Thoracic aorta (tissue), 2 donors: ENCODE measurements at regions not wholly inside any gene's neighbourhood (a gene's known extent, or its start where the extent isn't known, plus 50 kb on each side); places are given as distances from the start of the nearest gene placed in this dataset.

Experiments used
- ATAC-seq: fragments of 150-250 bp; one replicate; pipeline ENCODE4 v1.8.0; 2017; ENCODE audit warnings: low read depth; ENCODE audit not compliant: insufficient number of reproducible peaks, low FRiP score
- DNase-seq: peaks from one replicate; pipeline ENCODE4 v3.0.0-alpha.2; 2020; ENCODE audit warnings: low spot score
- H3K27ac ChIP-seq, 2 donors: fragments of 200-600 bp; sonication (generic); 1 replicate in 1 of 2; 2 replicates in 1 of 2; pipeline ENCODE4 v1.5.1; 2016; ENCODE audit warnings: mild to moderate bottlenecking in 2 of 2, moderate library complexity in 2 of 2
- H3K27me3 ChIP-seq: fragments of 200-600 bp; sonication (generic); replicated peaks from 2 replicates; pipeline ENCODE4 v1.6.0; 2016; ENCODE audit warnings: mild to moderate bottlenecking; ENCODE audit not compliant: insufficient read depth
- H3K36me3 ChIP-seq: fragments of 200-600 bp; sonication (generic); one replicate; pipeline ENCODE4 v1.5.1; 2016
- H3K4me1 ChIP-seq, 2 donors: fragments of 200-600 bp; sonication (generic); 1 replicate in 1 of 2; 2 replicates in 1 of 2; pipeline versions ENCODE4 v1.5.1 to v1.6.0; 2016; ENCODE audit warnings: low read depth in 2 of 2, mild to moderate bottlenecking in 1 of 2; ENCODE audit not compliant: control insufficient read depth in 1 of 2
- H3K4me3 ChIP-seq: fragments of 200-600 bp; sonication (generic); 2 replicates; pipeline ENCODE4 v1.5.1; 2016; ENCODE audit warnings: mild to moderate bottlenecking
- H3K9me3 ChIP-seq: fragments of 200-600 bp; sonication (generic); 2 replicates; pipeline ENCODE4 v1.5.1; 2016
- TF ChIP-seq, protein P1 (sequence below): fragments of 200-600 bp; sonication (generic); IDR thresholded peaks from one replicate; pipeline ENCODE4 v1.5.1; 2019; ENCODE audit warnings: antibody characterized with exemption

DNA sequence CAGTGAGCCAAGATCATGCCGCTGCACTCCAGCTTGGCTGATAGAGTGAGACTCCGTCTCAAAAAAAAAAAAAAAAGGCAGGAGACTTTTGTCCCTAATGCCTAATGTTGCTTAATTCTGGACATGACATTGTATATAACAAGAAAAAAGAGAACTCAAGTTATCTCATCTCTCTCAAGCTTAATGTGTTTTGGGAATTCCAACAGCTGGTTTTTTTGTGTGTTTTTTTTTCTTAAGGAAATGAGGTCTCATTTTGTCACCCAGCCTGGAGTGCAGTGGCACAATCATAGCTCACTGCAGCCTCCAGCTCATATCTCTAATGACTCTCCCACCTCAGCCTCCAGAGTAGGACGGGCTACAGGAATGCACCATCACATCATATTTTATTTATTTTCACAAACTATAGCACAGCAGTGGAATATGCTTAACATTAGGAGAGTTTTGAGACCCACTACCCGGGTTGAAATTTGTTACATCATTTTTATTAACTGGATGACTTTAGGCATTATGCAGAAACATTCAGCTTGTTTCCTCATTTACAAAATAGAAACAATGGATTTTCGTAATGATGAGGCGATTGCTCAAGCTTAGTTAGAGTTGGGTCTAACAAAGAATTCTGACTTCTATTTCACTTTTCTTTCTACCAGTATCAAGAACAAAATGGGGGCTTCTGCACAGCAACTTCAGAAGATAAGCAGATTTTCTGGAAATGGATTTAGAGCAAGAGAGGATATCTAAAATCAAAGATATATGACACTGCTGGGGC, 104.1 kb upstream of the BTN3A2 start:
- H3K4me1 ChIP-seq: no peaks in the 10 kb centered on the region
- ATAC-seq: no peak
- TF ChIP-seq, protein P1, sequence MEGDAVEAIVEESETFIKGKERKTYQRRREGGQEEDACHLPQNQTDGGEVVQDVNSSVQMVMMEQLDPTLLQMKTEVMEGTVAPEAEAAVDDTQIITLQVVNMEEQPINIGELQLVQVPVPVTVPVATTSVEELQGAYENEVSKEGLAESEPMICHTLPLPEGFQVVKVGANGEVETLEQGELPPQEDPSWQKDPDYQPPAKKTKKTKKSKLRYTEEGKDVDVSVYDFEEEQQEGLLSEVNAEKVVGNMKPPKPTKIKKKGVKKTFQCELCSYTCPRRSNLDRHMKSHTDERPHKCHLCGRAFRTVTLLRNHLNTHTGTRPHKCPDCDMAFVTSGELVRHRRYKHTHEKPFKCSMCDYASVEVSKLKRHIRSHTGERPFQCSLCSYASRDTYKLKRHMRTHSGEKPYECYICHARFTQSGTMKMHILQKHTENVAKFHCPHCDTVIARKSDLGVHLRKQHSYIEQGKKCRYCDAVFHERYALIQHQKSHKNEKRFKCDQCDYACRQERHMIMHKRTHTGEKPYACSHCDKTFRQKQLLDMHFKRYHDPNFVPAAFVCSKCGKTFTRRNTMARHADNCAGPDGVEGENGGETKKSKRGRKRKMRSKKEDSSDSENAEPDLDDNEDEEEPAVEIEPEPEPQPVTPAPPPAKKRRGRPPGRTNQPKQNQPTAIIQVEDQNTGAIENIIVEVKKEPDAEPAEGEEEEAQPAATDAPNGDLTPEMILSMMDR: no peak

DNA sequence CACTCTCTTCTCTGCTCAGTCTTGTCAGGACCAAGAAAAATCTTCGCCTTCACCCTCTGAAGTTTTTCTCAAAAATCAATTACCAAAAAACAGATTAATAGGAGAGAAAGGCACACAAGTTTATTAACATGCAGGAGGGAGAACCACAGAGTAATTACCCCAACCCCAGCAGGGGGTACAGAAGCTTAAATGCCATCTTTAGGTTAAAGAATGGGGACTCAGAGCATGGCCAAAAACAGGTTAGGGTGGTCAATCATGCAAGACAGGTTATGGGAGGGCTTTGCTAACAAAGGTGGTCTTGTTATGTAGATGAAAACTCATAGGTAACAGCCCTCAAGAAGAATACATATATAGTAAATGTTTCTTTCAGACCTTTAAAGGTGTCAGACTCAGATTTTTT, 100.5 kb upstream of the BTN3A2 start:
- H3K36me3 ChIP-seq: no peaks in the 10 kb centered on the region
- DNase-seq (no peak), ATAC-seq (no peak)
- no peak overlapping the region for H3K27ac ChIP-seq
- TF ChIP-seq, protein P1: no peak
- H3K27me3 ChIP-seq: no peaks in the 10 kb centered on the region
- no peak overlapping the region for H3K4me3 ChIP-seq
- no peaks in the 10 kb centered on the region for H3K9me3 ChIP-seq
- H3K4me1 ChIP-seq: no peaks in the 10 kb centered on the region

More for the DNA sequence above, 104.1 kb upstream of the BTN3A2 start:
- H3K36me3 ChIP-seq: no peaks in the 10 kb centered on the region
- DNase-seq: no peak
- H3K27me3 ChIP-seq: no peaks in the 10 kb centered on the region
- H3K27ac ChIP-seq: no peak overlapping the region
- H3K4me3 ChIP-seq: no peak overlapping the region
- H3K9me3 ChIP-seq: no peaks in the 10 kb centered on the region

DNA sequence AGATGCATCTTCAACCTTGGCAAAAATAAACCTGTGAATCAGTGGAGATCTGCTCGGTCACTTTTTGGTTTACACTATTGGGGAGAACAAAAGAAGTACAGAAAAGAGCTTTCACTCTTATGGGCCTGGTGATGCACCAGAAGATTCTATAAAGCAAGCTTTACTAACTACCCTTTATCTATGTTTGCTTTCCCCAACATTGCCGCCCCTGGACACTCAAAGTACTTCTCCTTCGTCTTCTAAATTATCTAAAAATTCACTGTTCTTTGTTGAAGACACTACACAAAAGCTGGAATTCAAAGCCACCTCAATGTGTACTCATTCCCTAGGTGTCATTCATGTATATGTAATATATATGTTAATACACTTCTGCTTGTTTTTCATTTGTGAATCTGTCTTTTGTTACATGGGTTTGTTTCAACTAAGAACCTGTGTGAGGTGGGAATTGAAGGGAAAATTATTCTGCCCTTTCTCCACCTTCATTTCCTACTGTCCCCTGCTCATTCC, 97.9 kb upstream of the BTN3A2 start:
- H3K27me3 ChIP-seq: no peaks in the 10 kb centered on the region
- TF ChIP-seq, protein P1: no peak

DNA sequence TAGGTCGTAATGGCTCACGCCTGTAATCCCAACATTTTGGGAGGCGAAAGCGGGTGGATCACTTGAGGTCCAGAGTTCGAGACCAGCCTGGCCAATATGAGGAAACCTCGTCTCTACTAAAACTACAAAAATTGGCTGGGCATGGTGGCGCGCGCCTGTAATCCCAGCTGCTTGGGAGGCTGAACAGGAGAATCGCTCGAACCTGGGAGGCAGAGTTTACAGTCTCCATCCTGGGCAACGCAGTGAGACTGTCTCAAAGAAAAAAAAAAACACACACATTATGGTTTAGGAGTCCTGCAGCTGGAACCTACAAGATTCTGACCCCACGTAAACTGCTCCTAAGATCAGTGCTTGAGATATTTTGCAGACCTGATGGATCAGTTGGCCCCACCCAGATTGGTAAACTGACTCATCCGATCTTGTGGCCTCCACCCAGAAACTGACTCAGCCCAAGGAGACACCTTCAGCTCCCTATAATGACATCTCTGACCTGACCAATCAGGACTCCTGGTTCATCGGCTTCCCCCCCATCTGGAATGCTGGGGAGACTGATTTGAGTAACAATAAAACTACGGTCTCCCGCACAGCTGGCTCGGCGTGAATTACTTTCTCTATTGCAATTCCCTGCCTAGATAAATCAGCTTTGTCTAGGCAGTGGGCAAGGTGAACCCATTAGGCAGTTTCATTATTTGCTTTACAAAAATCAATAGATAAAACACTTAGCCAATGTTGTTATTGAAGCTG, 96.2 kb upstream of the BTN3A2 start:
- Histone ChIP-seq H3K4me1 (peaks cover 2 to 13% of the 10 kb centered on the region in 2 donors), H3K4me3 (no peak overlapping the region), H3K36me3 (no peaks in the 10 kb centered on the region), H3K27ac (no peak overlapping the region), H3K27me3 (no peaks in the 10 kb centered on the region), H3K9me3 (no peaks in the 10 kb centered on the region)
- no peak for ATAC-seq
- DNase-seq: no peak
- TF ChIP-seq, protein P1: no peak

More for the DNA sequence above, 97.9 kb upstream of the BTN3A2 start:
- no peaks in the 10 kb centered on the region for H3K9me3 ChIP-seq
- peaks cover 2 to 11% of the 10 kb centered on the region in 2 donors for H3K4me1 ChIP-seq
- H3K4me3 ChIP-seq: no peak overlapping the region
- no peak overlapping the region for H3K27ac ChIP-seq
- H3K36me3 ChIP-seq: no peaks in the 10 kb centered on the region
- no peak for DNase-seq
- ATAC-seq: no peak
